IPS DF 4.7 (cell line): ENCODE measurements at regions not wholly inside any gene's neighbourhood (a gene's known extent, or its start where the extent isn't known, plus 50 kb on each side); places are given as distances from the start of the nearest gene placed in this dataset.

Experiments used
- DNase-seq: peaks from one replicate; pipeline ENCODE4 v3.0.0-alpha.2; 2013; ENCODE audit warnings: low spot score; ENCODE audit errors: extremely low read depth

GRCh38 chr13:105177265-105177900 lies 1358.1 kb downstream of the EFNB2 start:
- DNase-seq, result no peak

- DNase-seq, result no peak
Measured at GRCh38 chr13:105170438-105170837, 1365.0 kb downstream of the EFNB2 start.

- DNase-seq, result no peak
Measured at GRCh38 chr13:105168295-105168694, 1367.2 kb downstream of the EFNB2 start.

- DNase-seq, result no peak
Measured at GRCh38 chr13:105167385-105167784, 1368.1 kb downstream of the EFNB2 start.

GRCh38 chr13:105165449-105166125 lies 1369.9 kb downstream of the EFNB2 start:
- no peak for DNase-seq

- DNase-seq, result no peak
Measured at GRCh38 chr13:105159841-105160240, 1375.6 kb downstream of the EFNB2 start.

GRCh38 chr13:105153611-105154010 lies 1381.9 kb downstream of the EFNB2 start:
- no peak for DNase-seq

- DNase-seq, result no peak
Measured at GRCh38 chr13:105151639-105152038, 1383.8 kb downstream of the EFNB2 start.

- no peak for DNase-seq
Measured at GRCh38 chr13:105147461-105147860, 1388.0 kb downstream of the EFNB2 start.

GRCh38 chr13:105144936-105145335 lies 1390.5 kb downstream of the EFNB2 start:
- DNase-seq, result no peak

- DNase-seq, result no peak
Measured at GRCh38 chr13:105144020-105144419, 1391.4 kb downstream of the EFNB2 start.

- DNase-seq, result no peak
Measured at GRCh38 chr13:105142556-105142955, 1392.9 kb downstream of the EFNB2 start.

GRCh38 chr13:105139380-105140285 lies 1395.8 kb downstream of the EFNB2 start:
- DNase-seq, result no peak

GRCh38 chr13:105139048-105139379 lies 1396.4 kb downstream of the EFNB2 start:
- no peak for DNase-seq

- no peak for DNase-seq
Measured at GRCh38 chr13:105135852-105136615, 1399.4 kb downstream of the EFNB2 start.

GRCh38 chr13:105127732-105128131 lies 1407.7 kb downstream of the EFNB2 start:
- DNase-seq, result no peak

- DNase-seq, result no peak
Measured at GRCh38 chr13:105121221-105121620, 1414.2 kb downstream of the EFNB2 start.

- DNase-seq, result no peak
Measured at GRCh38 chr13:105118426-105118985, 1417.0 kb downstream of the EFNB2 start.

GRCh38 chr13:105116966-105117365 lies 1418.5 kb downstream of the EFNB2 start:
- no peak for DNase-seq

- no peak for DNase-seq
Measured at GRCh38 chr13:105112561-105112960, 1422.9 kb downstream of the EFNB2 start.

GRCh38 chr13:105107781-105108180 lies 1427.7 kb downstream of the EFNB2 start:
- no peak for DNase-seq
